ENCODE measurements at regions not wholly inside any gene's neighbourhood (a gene's known extent, or its start where the extent isn't known, plus 50 kb on each side); places are given as distances from the start of the nearest gene placed in this dataset.

GRCh38 chr9:91492237-91492636, 68.6 kb upstream of the NFIL3 start:
- TF ChIP-seq CTCF (IDR thresholded peaks at IDR 0.05) = no peak
- no peak for TF ChIP-seq POLR2A (IDR thresholded peaks at IDR 0.05)

All from testis (tissue), 2 donors.